MM.1S (cell line): ENCODE measurements at regions not wholly inside any gene's neighbourhood (a gene's known extent, or its start where the extent isn't known, plus 50 kb on each side); places are given as distances from the start of the nearest gene placed in this dataset.

Source experiments
- DNase-seq: peaks from one replicate; pipeline ENCODE4 v3.0.0-alpha.2; 2015
- H2AFZ ChIP-seq: fragments of 300-600 bp; sonication (generic); 2 replicates; pipeline ENCODE4 v1.6.0; 2016; ENCODE audit warnings: antibody characterized with exemption, low read length
- H3F3A ChIP-seq: fragments of 300-600 bp; sonication (generic); 2 replicates; pipeline ENCODE4 v1.6.1; 2016; ENCODE audit warnings: mild to moderate bottlenecking, antibody characterized with exemption, low read length, moderate library complexity, mixed read lengths; ENCODE audit not compliant: insufficient read depth
- H3K27ac ChIP-seq: fragments of 300-600 bp; sonication (generic); 2 replicates; pipeline ENCODE4 v1.5.1; 2016; ENCODE audit warnings: mild to moderate bottlenecking, low read length
- H3K27me3 ChIP-seq: fragments of 300-600 bp; sonication (generic); replicated peaks from 2 replicates; pipeline ENCODE4 v1.6.0; 2016; ENCODE audit warnings: low read length; ENCODE audit not compliant: insufficient read depth
- H3K36me3 ChIP-seq: fragments of 300-600 bp; sonication (generic); replicated peaks from 2 replicates; pipeline ENCODE4 v1.6.1; 2016; ENCODE audit warnings: mild to moderate bottlenecking, low read length, mixed read lengths; ENCODE audit not compliant: insufficient read depth
- H3K4me1 ChIP-seq: fragments of 300-600 bp; sonication (generic); 2 replicates; pipeline ENCODE4 v1.6.1; 2016; ENCODE audit warnings: low read length, mixed read lengths
- H3K4me2 ChIP-seq: fragments of 300-600 bp; sonication (generic); 2 replicates; pipeline ENCODE4 v1.6.0; 2016; ENCODE audit warnings: low read depth, low read length
- H3K4me3 ChIP-seq: fragments of 300-600 bp; sonication (generic); 2 replicates; pipeline ENCODE4 v1.5.1; 2016; ENCODE audit warnings: low read length, mixed read lengths
- H3K79me2 ChIP-seq: fragments of 300-600 bp; sonication (generic); 2 replicates; pipeline ENCODE4 v1.6.1; 2016; ENCODE audit warnings: mixed run types, low read length, mixed read lengths
- H3K9ac ChIP-seq: fragments of 300-600 bp; sonication (generic); 2 replicates; pipeline ENCODE4 v1.6.1; 2016; ENCODE audit warnings: low read length, mixed read lengths
- H3K9me2 ChIP-seq: fragments of 300-600 bp; sonication (generic); replicated peaks from 2 replicates; pipeline ENCODE4 v1.6.1; 2016; ENCODE audit warnings: mild to moderate bottlenecking, low read length, mixed read lengths; ENCODE audit not compliant: insufficient read depth
- H3K9me3 ChIP-seq: fragments of 300-600 bp; sonication (generic); replicated peaks from 2 replicates; pipeline ENCODE4 v1.6.1; 2016; ENCODE audit warnings: mild to moderate bottlenecking, low read length, mixed read lengths; ENCODE audit not compliant: insufficient read depth
- H4K20me1 ChIP-seq: fragments of 300-600 bp; sonication (generic); 2 replicates; pipeline ENCODE4 v1.6.1; 2016; ENCODE audit warnings: mild to moderate bottlenecking, low read length, moderate library complexity, mixed read lengths; ENCODE audit not compliant: insufficient read depth
- CTCF ChIP-seq: fragments of 300-600 bp; sonication (generic); IDR thresholded peaks from 2 replicates; pipeline ENCODE4 v1.5.1; 2016; ENCODE audit warnings: antibody characterized with exemption, low read length, mixed read lengths
- EZH2 ChIP-seq: fragments of 300-600 bp; sonication (generic); optimal IDR thresholded peaks from 2 replicates; pipeline ENCODE3; 2017; ENCODE audit warnings: low read depth, mild to moderate bottlenecking, antibody characterized with exemption, low read length, mixed read lengths
- EZH2phosphoT487 ChIP-seq: fragments of 300-600 bp; sonication (generic); IDR thresholded peaks from 2 replicates; pipeline ENCODE4 v1.6.1; 2018; ENCODE audit warnings: antibody characterized with exemption, low read length

GRCh38 chr10:78292250-78292981, 258.8 kb downstream of the RPS24 start:
- Histone ChIP-seq H3K27ac (no peak overlapping the region), H3K27me3 (no peaks in the 10 kb centered on the region), H3F3A (no peaks in the 10 kb centered on the region), H3K4me3 (no peak overlapping the region), H3K4me1 (no peaks in the 10 kb centered on the region), H3K36me3 (no peaks in the 10 kb centered on the region), H3K9me2 (no peaks in the 10 kb centered on the region), H4K20me1 (no peaks in the 10 kb centered on the region), H3K79me2 (no peaks in the 10 kb centered on the region), H3K9me3 (no peaks in the 10 kb centered on the region), H3K9ac (no peak overlapping the region), H2AFZ (no peak overlapping the region), H3K4me2 (no peak overlapping the region)
- TF ChIP-seq EZH2phosphoT487 = no peak
- TF ChIP-seq CTCF = no peak
- no peak for TF ChIP-seq EZH2
- DNase-seq = no peak

GRCh38 chr10:78292982-78293865, 259.6 kb downstream of the RPS24 start:
- no peak for DNase-seq
- Histone ChIP-seq H3K27me3 (no peaks in the 10 kb centered on the region), H2AFZ (no peak overlapping the region), H3K9me2 (no peaks in the 10 kb centered on the region), H3K4me2 (no peak overlapping the region), H3K36me3 (no peaks in the 10 kb centered on the region), H3F3A (no peaks in the 10 kb centered on the region), H4K20me1 (no peaks in the 10 kb centered on the region), H3K4me1 (no peaks in the 10 kb centered on the region), H3K9ac (no peak overlapping the region), H3K79me2 (no peaks in the 10 kb centered on the region), H3K27ac (no peak overlapping the region), H3K4me3 (no peak overlapping the region), H3K9me3 (no peaks in the 10 kb centered on the region)
- no peak for TF ChIP-seq EZH2phosphoT487
- no peak for TF ChIP-seq CTCF
- TF ChIP-seq EZH2 = no peak

- DNase-seq = no peak
- no peaks in the 10 kb centered on the region for H3K27me3 ChIP-seq
- H3K4me2 ChIP-seq = no peak overlapping the region
- no peak overlapping the region for H3K4me3 ChIP-seq
- H3K9me2 ChIP-seq = no peaks in the 10 kb centered on the region
- no peaks in the 10 kb centered on the region for H3K9me3 ChIP-seq
- H3K4me1 ChIP-seq = no peaks in the 10 kb centered on the region
- H3K36me3 ChIP-seq = no peaks in the 10 kb centered on the region
- no peaks in the 10 kb centered on the region for H3F3A ChIP-seq
- H3K27ac ChIP-seq = no peak overlapping the region
- H2AFZ ChIP-seq = no peak overlapping the region
- TF ChIP-seq EZH2phosphoT487 (no peak), EZH2 (no peak), CTCF (no peak)
- no peaks in the 10 kb centered on the region for H4K20me1 ChIP-seq
- H3K9ac ChIP-seq = no peak overlapping the region
- H3K79me2 ChIP-seq = no peaks in the 10 kb centered on the region
Measured at GRCh38 chr10:78295242-78295641, 261.6 kb downstream of the RPS24 start.
